HG03196 (cell line): ENCODE measurements at regions not wholly inside any gene's neighbourhood (a gene's known extent, or its start where the extent isn't known, plus 50 kb on each side); places are given as distances from the start of the nearest gene placed in this dataset.

ENCODE experiments used
- ATAC-seq: cut with Tn5 transposase; IDR thresholded peaks from one replicate; pipeline ENCODE4 v1.9.1; 2021; ENCODE audit not compliant: unreplicated experiment

GRCh38 chr7:22962775-22963350 lies 51.1 kb downstream of the HYCC1 start:
- no peak for ATAC-seq

GRCh38 chr7:22958742-22959141 lies 55.2 kb downstream of the HYCC1 start:
- no peak for ATAC-seq

GRCh38 chr7:22954251-22954650 lies 59.7 kb downstream of the HYCC1 start:
- no peak for ATAC-seq

GRCh38 chr7:22952306-22953015 lies 61.5 kb downstream of the HYCC1 start:
- ATAC-seq, result no peak

GRCh38 chr7:22949944-22950343 lies 64.0 kb downstream of the HYCC1 start:
- ATAC-seq, result no peak

- ATAC-seq, result no peak
Observed at GRCh38 chr7:22949221-22949620, 64.7 kb downstream of the HYCC1 start.

GRCh38 chr7:22948770-22949169 lies 65.2 kb downstream of the HYCC1 start:
- ATAC-seq, result no peak

- no peak for ATAC-seq
Observed at GRCh38 chr7:22945584-22945983, 68.3 kb downstream of the HYCC1 start.

- ATAC-seq, result no peak
Observed at GRCh38 chr7:22944510-22944909, 69.4 kb downstream of the HYCC1 start.

- no peak for ATAC-seq
Observed at GRCh38 chr7:22944022-22944421, 69.9 kb downstream of the HYCC1 start.

- ATAC-seq, result no peak
Observed at GRCh38 chr7:22942191-22942590, 71.7 kb downstream of the HYCC1 start.

- no peak for ATAC-seq
Observed at GRCh38 chr7:22939842-22940241, 74.1 kb downstream of the HYCC1 start.

GRCh38 chr7:22937946-22938345 lies 76.0 kb downstream of the HYCC1 start:
- ATAC-seq, result no peak

GRCh38 chr7:22936246-22936645 lies 77.7 kb downstream of the HYCC1 start:
- no peak for ATAC-seq

GRCh38 chr7:22935269-22935668 lies 78.7 kb downstream of the HYCC1 start:
- no peak for ATAC-seq

- ATAC-seq, result no peak
Observed at GRCh38 chr7:22934473-22935065, 79.4 kb downstream of the HYCC1 start.

- no peak for ATAC-seq
Observed at GRCh38 chr7:22934023-22934422, 79.9 kb downstream of the HYCC1 start.

GRCh38 chr7:22932896-22933295 lies 81.0 kb downstream of the HYCC1 start:
- ATAC-seq, result no peak

- ATAC-seq, result no peak
Observed at GRCh38 chr7:22931011-22931410, 82.9 kb downstream of the HYCC1 start.

- no peak for ATAC-seq
Observed at GRCh38 chr7:22922307-22922706, 91.6 kb downstream of the HYCC1 start.

GRCh38 chr7:22921386-22922086 lies 92.4 kb downstream of the HYCC1 start:
- ATAC-seq, result no peak

GRCh38 chr7:22920672-22921071 lies 93.3 kb downstream of the HYCC1 start:
- no peak for ATAC-seq
